Loucy (cell line): ENCODE measurements at regions not wholly inside any gene's neighbourhood (a gene's known extent, or its start where the extent isn't known, plus 50 kb on each side); places are given as distances from the start of the nearest gene placed in this dataset.

Experiments used
- H2AFZ ChIP-seq: fragments of 200-600 bp; sonication (generic); 2 replicates; pipeline ENCODE4 v1.6.0; 2016; ENCODE audit warnings: antibody characterized with exemption, mild to moderate bottlenecking, low read length, moderate library complexity
- H3F3A ChIP-seq: fragments of 200-600 bp; 2 replicates; pipeline ENCODE4 v1.6.0; 2016; ENCODE audit warnings: antibody characterized with exemption, low read depth, mild to moderate bottlenecking
- H3K27me3 ChIP-seq: fragments of 200-600 bp; sonication (generic); 2 replicates; pipeline ENCODE4 v1.6.1; 2014; ENCODE audit warnings: low read length, mild to moderate bottlenecking; ENCODE audit not compliant: insufficient read depth, poor library complexity, severe bottlenecking
- H3K36me3 ChIP-seq: fragments of 200-600 bp; sonication (generic); 2 replicates; pipeline ENCODE4 v1.6.1; 2016; ENCODE audit warnings: low read length; ENCODE audit not compliant: insufficient read depth
- H3K4me1 ChIP-seq: fragments of 200-600 bp; sonication (generic); 2 replicates; pipeline ENCODE4 v1.5.1; 2014; ENCODE audit warnings: low read length, mild to moderate bottlenecking; ENCODE audit not compliant: insufficient read depth, poor library complexity, severe bottlenecking
- H3K4me2 ChIP-seq: fragments of 200-600 bp; sonication (generic); 2 replicates; pipeline ENCODE4 v1.6.0; 2014; ENCODE audit warnings: antibody characterized with exemption, low read length, low read depth, mild to moderate bottlenecking; ENCODE audit not compliant: poor library complexity, severe bottlenecking
- H3K4me3 ChIP-seq: fragments of 200-600 bp; sonication (generic); 2 replicates; pipeline ENCODE4 v1.5.1; 2014; ENCODE audit warnings: low read length, mild to moderate bottlenecking, mixed read lengths; ENCODE audit not compliant: poor library complexity, severe bottlenecking
- H3K79me2 ChIP-seq: fragments of 200-600 bp; sonication (generic); 2 replicates; pipeline ENCODE4 v1.6.1; 2014; ENCODE audit warnings: low read length; ENCODE audit not compliant: insufficient read depth
- H3K9ac ChIP-seq: fragments of 200-600 bp; sonication (generic); 2 replicates; pipeline ENCODE4 v1.6.0; 2014; ENCODE audit warnings: mild to moderate bottlenecking, low read depth, low read length, moderate library complexity; ENCODE audit not compliant: poor library complexity, severe bottlenecking
- H3K9me2 ChIP-seq: fragments of 200-600 bp; sonication (generic); replicated peaks from 2 replicates; pipeline ENCODE4 v1.6.1; 2016; ENCODE audit warnings: low read depth, low read length, mixed read lengths
- H3K9me3 ChIP-seq: fragments of 200-600 bp; sonication (generic); 2 replicates; pipeline ENCODE4 v1.6.1; 2014; ENCODE audit warnings: mild to moderate bottlenecking, antibody characterized with exemption, low read length, low read depth; ENCODE audit not compliant: insufficient read depth
- H4K20me1 ChIP-seq: fragments of 200-600 bp; sonication (generic); 2 replicates; pipeline ENCODE4 v1.6.0; 2014; ENCODE audit warnings: antibody characterized with exemption, low read length, mild to moderate bottlenecking; ENCODE audit not compliant: insufficient read depth, poor library complexity, severe bottlenecking
- CTCF ChIP-seq: fragments of 200-600 bp; sonication (generic); conservative IDR thresholded peaks from 2 replicates; pipeline ENCODE4 v1.5.1; 2014; ENCODE audit warnings: mild to moderate bottlenecking, antibody characterized with exemption, low read length
- EZH2phosphoT487 ChIP-seq: fragments of 200-600 bp; IDR thresholded peaks from 2 replicates; pipeline ENCODE4 v1.6.1; 2018; ENCODE audit warnings: antibody characterized with exemption, mild to moderate bottlenecking, moderate library complexity, borderline replicate concordance

- H3K9me2 ChIP-seq, result no peaks in the 10 kb centered on the region
- TF ChIP-seq EZH2phosphoT487, result no peak
- no peak for TF ChIP-seq CTCF
- H3K4me3 ChIP-seq, result no peak overlapping the region
- no peak overlapping the region for H2AFZ ChIP-seq
- no peak overlapping the region for H3K4me2 ChIP-seq
- no peaks in the 10 kb centered on the region for H3K9me3 ChIP-seq
- H4K20me1 ChIP-seq, result no peaks in the 10 kb centered on the region
- H3K4me1 ChIP-seq, result no peaks in the 10 kb centered on the region
- H3K27me3 ChIP-seq, result no peaks in the 10 kb centered on the region
- no peaks in the 10 kb centered on the region for H3K36me3 ChIP-seq
- no peaks in the 10 kb centered on the region for H3K79me2 ChIP-seq
- H3K9ac ChIP-seq, result no peak overlapping the region
- no peaks in the 10 kb centered on the region for H3F3A ChIP-seq
Observed at GRCh38 chr5:167821669-167822068, 469.8 kb upstream of the WWC1 start.

- no peaks in the 10 kb centered on the region for H4K20me1 ChIP-seq
- no peaks in the 10 kb centered on the region for H3K79me2 ChIP-seq
- TF ChIP-seq EZH2phosphoT487, result no peak
- no peak for TF ChIP-seq CTCF
- no peaks in the 10 kb centered on the region for H3K27me3 ChIP-seq
- H3F3A ChIP-seq, result no peaks in the 10 kb centered on the region
- no peaks in the 10 kb centered on the region for H3K9me3 ChIP-seq
- H3K4me3 ChIP-seq, result no peak overlapping the region
- H3K36me3 ChIP-seq, result no peaks in the 10 kb centered on the region
- H2AFZ ChIP-seq, result no peak overlapping the region
- H3K9me2 ChIP-seq, result no peaks in the 10 kb centered on the region
- H3K4me1 ChIP-seq, result no peaks in the 10 kb centered on the region
- no peak overlapping the region for H3K9ac ChIP-seq
- H3K4me2 ChIP-seq, result no peak overlapping the region
Observed at GRCh38 chr5:167822241-167822640, 469.2 kb upstream of the WWC1 start.

- Histone ChIP-seq H3K9me2 (no peaks in the 10 kb centered on the region), H3K27me3 (no peaks in the 10 kb centered on the region), H2AFZ (no peak overlapping the region), H3K4me1 (no peaks in the 10 kb centered on the region), H3F3A (no peaks in the 10 kb centered on the region), H3K4me2 (no peak overlapping the region), H3K9ac (no peak overlapping the region), H4K20me1 (no peaks in the 10 kb centered on the region), H3K4me3 (no peak overlapping the region), H3K36me3 (no peaks in the 10 kb centered on the region), H3K9me3 (no peaks in the 10 kb centered on the region), H3K79me2 (no peaks in the 10 kb centered on the region)
- TF ChIP-seq CTCF (no peak), EZH2phosphoT487 (no peak)
Observed at GRCh38 chr5:167823405-167823804, 468.0 kb upstream of the WWC1 start.
